ENCODE measurements at regions not wholly inside any gene's neighbourhood (a gene's known extent, or its start where the extent isn't known, plus 50 kb on each side); places are given as distances from the start of the nearest gene placed in this dataset.

- TF ChIP-seq CTCF (IDR thresholded peaks at IDR 0.05; ENCODE audit: low read depth, low read length, missing control alignments), result no peak
- no peak overlapping the region for H3K4me3 ChIP-seq (ENCODE audit: low read depth, low read length)
- no peak for DNase-seq (ENCODE audit: low read depth)
These were observed 878.4 kb upstream of the NEGR1 start for GRCh38 chr1:73160759-73161158.

GRCh38 chr1:73144311-73144710 is 862.0 kb upstream of the NEGR1 start:
- H3K4me3 ChIP-seq (ENCODE audit: low read depth, low read length), result no peak overlapping the region
- no peak for TF ChIP-seq CTCF (IDR thresholded peaks at IDR 0.05; ENCODE audit: low read depth, low read length, missing control alignments)
- no peak for DNase-seq (ENCODE audit: low read depth)

DNA sequence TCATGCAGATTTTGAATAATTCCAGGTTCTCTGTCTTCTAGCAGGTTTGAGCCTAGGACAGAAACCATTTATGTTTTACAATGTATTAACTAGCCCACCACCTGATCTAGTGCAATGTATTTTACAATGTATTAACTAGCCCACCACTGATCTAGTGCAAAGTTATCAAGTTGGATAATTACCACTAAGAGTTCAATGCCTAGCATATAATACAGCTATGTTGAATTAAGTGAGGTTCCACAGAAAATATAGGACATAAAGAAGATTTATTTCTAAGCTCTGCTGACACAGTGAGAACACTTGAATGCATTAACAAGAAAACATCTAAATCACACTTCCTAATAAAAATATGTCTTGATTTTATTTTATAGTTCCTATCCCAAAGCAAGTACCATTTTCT is 854.6 kb upstream of the NEGR1 start:
- H3K4me3 ChIP-seq (ENCODE audit: low read depth, low read length), result no peak overlapping the region
- DNase-seq (ENCODE audit: low read depth), result no peak
- TF ChIP-seq CTCF (IDR thresholded peaks at IDR 0.05; ENCODE audit: low read depth, low read length, missing control alignments), result no peak

- DNase-seq (ENCODE audit: low read depth), result no peak
- no peak for TF ChIP-seq CTCF (IDR thresholded peaks at IDR 0.05; ENCODE audit: low read depth, low read length, missing control alignments)
- no peak overlapping the region for H3K4me3 ChIP-seq (ENCODE audit: low read depth, low read length)
These were observed 824.6 kb upstream of the NEGR1 start for GRCh38 chr1:73106931-73107330.

DNA sequence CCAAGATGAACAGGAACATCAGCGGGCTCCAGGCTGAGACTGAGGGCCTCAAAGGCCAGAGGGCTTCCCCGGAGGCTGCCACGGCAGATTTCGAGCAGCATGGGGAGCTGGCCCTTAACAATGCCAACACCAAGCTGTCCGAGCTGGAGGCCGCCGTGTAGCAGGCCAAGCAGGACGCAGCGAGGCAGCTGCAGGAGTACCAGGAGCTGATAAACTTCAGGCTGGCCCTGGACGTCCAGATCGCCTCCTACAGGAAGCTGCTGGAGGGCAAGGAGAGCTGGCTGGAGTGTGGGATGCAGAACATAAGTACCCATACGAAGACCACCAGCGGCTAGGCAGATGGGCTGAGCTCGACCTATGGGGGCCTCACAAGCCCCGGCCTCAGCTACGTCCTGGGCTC is 823.4 kb upstream of the NEGR1 start:
- no peak for TF ChIP-seq CTCF (IDR thresholded peaks at IDR 0.05; ENCODE audit: low read depth, low read length, missing control alignments)
- no peak overlapping the region for H3K4me3 ChIP-seq (ENCODE audit: low read depth, low read length)
- DNase-seq (ENCODE audit: low read depth), result no peak

GRCh38 chr1:73104749-73105148 is 822.4 kb upstream of the NEGR1 start:
- DNase-seq (ENCODE audit: low read depth), result no peak
- H3K4me3 ChIP-seq (ENCODE audit: low read depth, low read length), result no peak overlapping the region
- no peak for TF ChIP-seq CTCF (IDR thresholded peaks at IDR 0.05; ENCODE audit: low read depth, low read length, missing control alignments)

DNA sequence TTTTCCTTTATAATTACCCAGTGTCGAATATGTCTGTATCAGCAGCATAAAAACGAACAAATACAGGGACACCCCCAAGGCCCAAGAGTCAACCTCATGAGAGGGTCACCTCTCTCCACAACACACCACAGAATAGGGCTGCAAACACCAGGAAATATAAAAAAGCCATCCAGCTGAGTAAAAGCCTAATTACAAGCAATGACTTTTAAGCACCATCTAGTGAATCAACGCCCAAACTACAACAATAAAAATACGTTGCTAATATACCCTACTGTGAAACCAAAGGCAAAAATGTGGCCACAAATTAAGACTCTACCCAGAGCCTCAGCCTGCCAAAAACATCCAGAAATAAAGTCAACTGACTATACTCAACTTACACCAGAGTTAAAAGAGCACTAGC is 817.9 kb upstream of the NEGR1 start:
- no peak overlapping the region for H3K4me3 ChIP-seq (ENCODE audit: low read depth, low read length)
- TF ChIP-seq CTCF (IDR thresholded peaks at IDR 0.05; ENCODE audit: low read depth, low read length, missing control alignments), result no peak
- no peak for DNase-seq (ENCODE audit: low read depth)

All from GM12864 (cell line).